D341Med (cell line): ENCODE measurements at regions not wholly inside any gene's neighbourhood (a gene's known extent, or its start where the extent isn't known, plus 50 kb on each side); places are given as distances from the start of the nearest gene placed in this dataset.

ENCODE experiments used
- DNase-seq: peaks from one replicate; pipeline ENCODE4 v3.0.0; 2012; ENCODE audit warnings: low spot score

GRCh38 chr5:74378464-74378863, 262.1 kb downstream of the ENC1 start:
- DNase-seq, result no peak

GRCh38 chr5:74376187-74376586, 264.3 kb downstream of the ENC1 start:
- DNase-seq, result no peak

GRCh38 chr5:74375271-74375670, 265.3 kb downstream of the ENC1 start:
- no peak for DNase-seq

GRCh38 chr5:74374656-74375055, 265.9 kb downstream of the ENC1 start:
- DNase-seq, result no peak

- DNase-seq, result no peak
These were observed 267.5 kb downstream of the ENC1 start for GRCh38 chr5:74373076-74373475.

GRCh38 chr5:74372502-74373064, 267.9 kb downstream of the ENC1 start:
- no peak for DNase-seq

- DNase-seq, result no peak
These were observed 268.5 kb downstream of the ENC1 start for GRCh38 chr5:74372051-74372450.

GRCh38 chr5:74371621-74372020, 268.9 kb downstream of the ENC1 start:
- no peak for DNase-seq

- no peak for DNase-seq
These were observed 270.4 kb downstream of the ENC1 start for GRCh38 chr5:74370168-74370567.

GRCh38 chr5:74369173-74369572, 271.4 kb downstream of the ENC1 start:
- DNase-seq, result no peak

- no peak for DNase-seq
These were observed 272.6 kb downstream of the ENC1 start for GRCh38 chr5:74367934-74368333.

GRCh38 chr5:74367241-74367733, 273.2 kb downstream of the ENC1 start:
- no peak for DNase-seq

- no peak for DNase-seq
These were observed 274.8 kb downstream of the ENC1 start for GRCh38 chr5:74365723-74366122.

GRCh38 chr5:74364507-74364906, 276.0 kb downstream of the ENC1 start:
- no peak for DNase-seq

GRCh38 chr5:74363603-74364205, 276.8 kb downstream of the ENC1 start:
- no peak for DNase-seq

- no peak for DNase-seq
These were observed 278.8 kb downstream of the ENC1 start for GRCh38 chr5:74361406-74362358.

- peak; percentile 49 for DNase-seq
These were observed 279.9 kb downstream of the ENC1 start for GRCh38 chr5:74360535-74361210.

GRCh38 chr5:74357827-74358226, 282.7 kb downstream of the ENC1 start:
- DNase-seq, result no peak

GRCh38 chr5:74356009-74356695, 284.4 kb downstream of the ENC1 start:
- DNase-seq, result no peak

- DNase-seq, result no peak
These were observed 285.3 kb downstream of the ENC1 start for GRCh38 chr5:74355041-74355824.

GRCh38 chr5:74352256-74352655, 288.3 kb downstream of the ENC1 start:
- no peak for DNase-seq
